Forelimb muscle (tissue), 1 donor: ENCODE measurements at regions not wholly inside any gene's neighbourhood (a gene's known extent, or its start where the extent isn't known, plus 50 kb on each side); places are given as distances from the start of the nearest gene placed in this dataset.

Experiments
- DNase-seq: peaks from one replicate; pipeline ENCODE4 v3.0.0-alpha.2; 2013; ENCODE audit warnings: low read depth

GRCh38 chr2:8392098-8392866, 289.6 kb upstream of the ID2 start:
- no peak for DNase-seq

- DNase-seq = no peak
These were observed 288.4 kb upstream of the ID2 start for GRCh38 chr2:8393506-8393905.

GRCh38 chr2:8394131-8394530, 287.7 kb upstream of the ID2 start:
- no peak for DNase-seq

GRCh38 chr2:8394569-8395359, 287.1 kb upstream of the ID2 start:
- no peak for DNase-seq

- no peak for DNase-seq
These were observed 286.1 kb upstream of the ID2 start for GRCh38 chr2:8395718-8396117.

GRCh38 chr2:8398040-8398668, 283.7 kb upstream of the ID2 start:
- no peak for DNase-seq

- no peak for DNase-seq
These were observed 282.1 kb upstream of the ID2 start for GRCh38 chr2:8399731-8400130.

GRCh38 chr2:8400196-8400595, 281.7 kb upstream of the ID2 start:
- DNase-seq = no peak

- no peak for DNase-seq
These were observed 279.6 kb upstream of the ID2 start for GRCh38 chr2:8402222-8402621.

GRCh38 chr2:8403876-8404275, 278.0 kb upstream of the ID2 start:
- no peak for DNase-seq

- no peak for DNase-seq
These were observed 276.5 kb upstream of the ID2 start for GRCh38 chr2:8405334-8405733.

GRCh38 chr2:8406271-8406670, 275.6 kb upstream of the ID2 start:
- no peak for DNase-seq

- no peak for DNase-seq
These were observed 274.5 kb upstream of the ID2 start for GRCh38 chr2:8407332-8407731.

- DNase-seq = no peak
These were observed 273.0 kb upstream of the ID2 start for GRCh38 chr2:8408560-8409460.

- DNase-seq = no peak
These were observed 272.2 kb upstream of the ID2 start for GRCh38 chr2:8409461-8410260.

GRCh38 chr2:8412082-8412481, 269.8 kb upstream of the ID2 start:
- no peak for DNase-seq

- DNase-seq = no peak
These were observed 269.3 kb upstream of the ID2 start for GRCh38 chr2:8412586-8412985.

- no peak for DNase-seq
These were observed 268.2 kb upstream of the ID2 start for GRCh38 chr2:8413589-8414135.

GRCh38 chr2:8414946-8415879, 266.6 kb upstream of the ID2 start:
- DNase-seq = no peak
